Hypothalamus (tissue), 51 donors: ENCODE measurements at regions not wholly inside any gene's neighbourhood (a gene's known extent, or its start where the extent isn't known, plus 50 kb on each side); places are given as distances from the start of the nearest gene placed in this dataset.

Source experiments
- DNase-seq, 51 donors: peaks; one replicate each; lab custom pipeline; 2025; lab: John Stamatoyannopoulos, UW

DNA sequence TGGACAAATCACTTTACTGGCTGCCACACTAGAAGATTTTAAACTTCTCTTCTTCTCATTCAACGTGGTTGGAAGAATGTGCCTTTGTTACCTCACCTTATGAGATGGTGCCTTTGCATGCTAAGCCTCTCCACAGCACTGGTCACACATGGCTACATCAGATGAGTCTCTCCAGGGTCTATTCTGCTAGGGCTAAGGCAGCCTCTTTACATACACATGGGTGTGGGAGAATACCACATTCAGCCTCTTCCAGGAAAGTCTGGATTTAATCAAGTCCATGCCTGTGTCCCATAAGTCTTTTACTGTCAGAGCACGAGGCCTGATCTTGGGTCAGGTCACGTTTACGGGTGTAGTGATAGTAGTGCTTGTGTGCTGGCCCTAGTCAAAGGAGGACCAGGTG, 701.5 kb downstream of the SORCS3 start:
- no peak for DNase-seq

GRCh38 chr10:105339669-105340068, 698.6 kb downstream of the SORCS3 start:
- DNase-seq, result no peak

DNA sequence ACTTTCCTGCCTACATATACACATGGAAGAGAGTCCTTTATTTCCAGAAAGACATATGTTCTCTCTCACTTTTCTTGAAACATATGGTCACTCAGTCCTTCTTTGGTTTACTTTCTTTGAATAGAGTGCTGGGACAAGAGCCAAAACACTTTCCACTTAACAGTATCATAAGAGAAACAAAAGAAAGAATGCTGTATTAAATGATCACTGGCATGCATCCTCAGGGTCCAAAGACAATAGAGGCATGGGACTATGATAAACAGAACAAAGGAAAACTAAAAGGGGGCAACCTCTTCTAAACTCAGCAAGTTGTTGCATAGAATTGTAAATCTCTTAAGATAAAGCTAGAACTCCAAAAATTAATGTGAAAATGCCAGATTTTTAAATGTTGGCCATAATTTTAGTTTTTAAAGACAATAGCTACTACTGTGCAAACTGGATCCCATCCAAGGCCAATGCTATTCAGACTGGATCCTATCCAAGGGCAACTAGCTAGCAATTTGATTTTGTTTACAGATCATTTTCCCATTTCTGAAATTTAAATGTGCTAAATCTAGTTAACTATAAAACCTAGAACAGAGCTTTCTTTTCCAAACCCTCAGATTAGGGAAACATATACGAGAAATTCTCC, 687.5 kb downstream of the SORCS3 start:
- DNase-seq, result no peak
